GM23338 (cell line): ENCODE measurements at regions not wholly inside any gene's neighbourhood (a gene's known extent, or its start where the extent isn't known, plus 50 kb on each side); places are given as distances from the start of the nearest gene placed in this dataset.

Source experiments
- ATAC-seq: fragments of 200-7000 bp; cut with Tn5 transposase; 3 replicates; pipeline ENCODE4 v1.9.1; 2020
- DNase-seq: peaks from one replicate; pipeline ENCODE4 v3.0.0-alpha.2; 2015; ENCODE audit warnings: low spot score
- H2AFZ ChIP-seq: fragments of 200-600 bp; sonication (generic); 2 replicates; pipeline ENCODE4 v1.8.0; 2016; ENCODE audit warnings: antibody characterized with exemption, mild to moderate bottlenecking, moderate library complexity
- H3F3A ChIP-seq: fragments of 200-600 bp; sonication (generic); replicated peaks from 2 replicates; pipeline ENCODE4 v1.8.0; 2017; ENCODE audit warnings: antibody characterized with exemption, mixed run types, low read depth
- H3K27ac ChIP-seq: fragments of 200-600 bp; sonication (generic); 2 replicates; pipeline ENCODE4 v1.6.1; 2016; ENCODE audit warnings: low read depth
- H3K27me3 ChIP-seq: fragments of 200-600 bp; sonication (generic); 2 replicates; pipeline ENCODE4 v1.8.0; 2016; ENCODE audit warnings: mild to moderate bottlenecking, mixed run types, moderate library complexity; ENCODE audit not compliant: insufficient read depth
- H3K36me3 ChIP-seq: fragments of 200-600 bp; sonication (generic); 2 replicates; pipeline ENCODE4 v1.8.0; 2016; ENCODE audit warnings: mild to moderate bottlenecking; ENCODE audit not compliant: insufficient read depth
- H3K4me1 ChIP-seq: fragments of 200-600 bp; sonication (generic); 2 replicates; pipeline ENCODE4 v1.8.0; 2016; ENCODE audit warnings: mild to moderate bottlenecking, moderate library complexity; ENCODE audit not compliant: insufficient read depth
- H3K4me2 ChIP-seq: fragments of 200-600 bp; sonication (generic); 2 replicates; pipeline ENCODE4 v1.7.1; 2017; ENCODE audit warnings: mixed run types
- H3K4me3 ChIP-seq: fragments of 200-600 bp; sonication (generic); 2 replicates; pipeline ENCODE4 v1.6.1; 2016; ENCODE audit warnings: mixed run types
- H3K79me2 ChIP-seq: fragments of 200-600 bp; sonication (generic); replicated peaks from 2 replicates; pipeline ENCODE4 v1.8.0; 2017; ENCODE audit warnings: mild to moderate bottlenecking; ENCODE audit not compliant: insufficient read depth
- H3K9me2 ChIP-seq: fragments of 200-600 bp; sonication (generic); 2 replicates; pipeline ENCODE4 v1.8.0; 2017; ENCODE audit not compliant: insufficient read depth
- H4K20me1 ChIP-seq: fragments of 200-600 bp; sonication (generic); replicated peaks from 2 replicates; pipeline ENCODE4 v1.8.0; 2017; ENCODE audit warnings: mild to moderate bottlenecking; ENCODE audit not compliant: insufficient read depth
- H3K27ac Mint-ChIP-seq: 2 replicates; pipeline ENCODE4 v1.8.0; 2020; ENCODE audit warnings: inconsistent platforms, mild to moderate bottlenecking, moderate library complexity, mixed read lengths
- H3K27me3 Mint-ChIP-seq: 3 replicates; pipeline ENCODE4 v1.8.0; 2022; ENCODE audit warnings: low read depth, mild to moderate bottlenecking, moderate library complexity, mixed read lengths, inconsistent platforms; ENCODE audit not compliant: insufficient read depth, poor library complexity
- H3K36me3 Mint-ChIP-seq: 3 replicates; pipeline ENCODE4 v1.8.0; 2021; ENCODE audit warnings: low read depth, mild to moderate bottlenecking, inconsistent platforms, moderate library complexity, mixed read lengths
- H3K4me1 Mint-ChIP-seq: 3 replicates; pipeline ENCODE4 v1.8.0; 2020; ENCODE audit warnings: mild to moderate bottlenecking, inconsistent platforms, mixed read lengths
- H3K4me3 Mint-ChIP-seq: 3 replicates; pipeline ENCODE4 v1.8.0; 2021; ENCODE audit warnings: moderate library complexity, mild to moderate bottlenecking, inconsistent platforms, mixed read lengths
- H3K9me3 Mint-ChIP-seq: 3 replicates; pipeline ENCODE4 v1.8.0; 2020; ENCODE audit warnings: moderate library complexity, mild to moderate bottlenecking, inconsistent platforms, mixed read lengths
- ETS1 ChIP-seq: IDR thresholded peaks from 2 replicates; pipeline ENCODE4 v1.6.1; 2016; ENCODE audit warnings: antibody characterized with exemption
- EZH2 ChIP-seq: fragments of 200-600 bp; sonication (generic); IDR thresholded peaks from one replicate; pipeline ENCODE4 v1.8.0; 2017; ENCODE audit warnings: antibody characterized with exemption, mild to moderate bottlenecking, low read depth; ENCODE audit not compliant: unreplicated experiment
- JUNB ChIP-seq: IDR thresholded peaks from one replicate; pipeline ENCODE4 v1.6.1; 2016; ENCODE audit warnings: antibody characterized with exemption; ENCODE audit not compliant: unreplicated experiment
- POLR2AphosphoS5 ChIP-seq: IDR thresholded peaks from 2 replicates; pipeline ENCODE4 v1.6.1; 2016; ENCODE audit warnings: antibody characterized with exemption, low read depth
- STAT1 ChIP-seq: IDR thresholded peaks from one replicate; pipeline ENCODE4 v1.6.1; 2016; ENCODE audit warnings: antibody characterized with exemption; ENCODE audit not compliant: unreplicated experiment
- ZNF331 ChIP-seq: fragments of 250-450 bp; sonication (Bioruptor Pico); IDR thresholded peaks from 2 replicates; pipeline ENCODE4 v1.5.0; 2020; ENCODE audit warnings: low read depth, mild to moderate bottlenecking, moderate library complexity
- TF ChIP-seq, protein P1 (sequence below), 2 experiments: fragments of 200-600 bp in 1 of 2; sonication (generic) in 1 of 2; conservative IDR thresholded peaks; 2 replicates each; pipeline versions ENCODE4 v1.5.1 to v1.6.1; 2016 to 2017; ENCODE audit warnings: antibody characterized with exemption in 2 of 2, low read depth in 2 of 2, mild to moderate bottlenecking in 2 of 2, moderate library complexity in 1 of 2
- TF ChIP-seq, protein P2 (sequence below): IDR thresholded peaks from one replicate; pipeline ENCODE4 v1.6.1; 2018; ENCODE audit warnings: antibody characterized with exemption; ENCODE audit not compliant: unreplicated experiment

- Mint-ChIP-seq H3K36me3 (no peaks in the 10 kb centered on the region), H3K4me3 (no peak overlapping the region), H3K9me3 (no peaks in the 10 kb centered on the region), H3K4me1 (peaks cover 23% of the 10 kb centered on the region; the same call in 2 of the 3 replicates), H3K27me3 (peaks cover 1% of the 10 kb centered on the region), H3K27ac (peak overlapping the region; percentile 33; the same call in 1 of the 2 replicates)
- H3K4me2 ChIP-seq: no peak overlapping the region
- no peaks in the 10 kb centered on the region for H3K27me3 ChIP-seq
- H3K4me1 ChIP-seq: peaks cover 12% of the 10 kb centered on the region
- TF ChIP-seq STAT1: no peak
- TF ChIP-seq ZNF331 (CRISPR knock-in tag): no peak
- TF ChIP-seq JUNB: no peak
- TF ChIP-seq, protein P1, sequence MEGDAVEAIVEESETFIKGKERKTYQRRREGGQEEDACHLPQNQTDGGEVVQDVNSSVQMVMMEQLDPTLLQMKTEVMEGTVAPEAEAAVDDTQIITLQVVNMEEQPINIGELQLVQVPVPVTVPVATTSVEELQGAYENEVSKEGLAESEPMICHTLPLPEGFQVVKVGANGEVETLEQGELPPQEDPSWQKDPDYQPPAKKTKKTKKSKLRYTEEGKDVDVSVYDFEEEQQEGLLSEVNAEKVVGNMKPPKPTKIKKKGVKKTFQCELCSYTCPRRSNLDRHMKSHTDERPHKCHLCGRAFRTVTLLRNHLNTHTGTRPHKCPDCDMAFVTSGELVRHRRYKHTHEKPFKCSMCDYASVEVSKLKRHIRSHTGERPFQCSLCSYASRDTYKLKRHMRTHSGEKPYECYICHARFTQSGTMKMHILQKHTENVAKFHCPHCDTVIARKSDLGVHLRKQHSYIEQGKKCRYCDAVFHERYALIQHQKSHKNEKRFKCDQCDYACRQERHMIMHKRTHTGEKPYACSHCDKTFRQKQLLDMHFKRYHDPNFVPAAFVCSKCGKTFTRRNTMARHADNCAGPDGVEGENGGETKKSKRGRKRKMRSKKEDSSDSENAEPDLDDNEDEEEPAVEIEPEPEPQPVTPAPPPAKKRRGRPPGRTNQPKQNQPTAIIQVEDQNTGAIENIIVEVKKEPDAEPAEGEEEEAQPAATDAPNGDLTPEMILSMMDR (conservative IDR thresholded peaks at IDR 0.05; ENCODE audit: low read depth in 2 of 2): no peak
- TF ChIP-seq EZH2: no peak
- TF ChIP-seq, protein P2, sequence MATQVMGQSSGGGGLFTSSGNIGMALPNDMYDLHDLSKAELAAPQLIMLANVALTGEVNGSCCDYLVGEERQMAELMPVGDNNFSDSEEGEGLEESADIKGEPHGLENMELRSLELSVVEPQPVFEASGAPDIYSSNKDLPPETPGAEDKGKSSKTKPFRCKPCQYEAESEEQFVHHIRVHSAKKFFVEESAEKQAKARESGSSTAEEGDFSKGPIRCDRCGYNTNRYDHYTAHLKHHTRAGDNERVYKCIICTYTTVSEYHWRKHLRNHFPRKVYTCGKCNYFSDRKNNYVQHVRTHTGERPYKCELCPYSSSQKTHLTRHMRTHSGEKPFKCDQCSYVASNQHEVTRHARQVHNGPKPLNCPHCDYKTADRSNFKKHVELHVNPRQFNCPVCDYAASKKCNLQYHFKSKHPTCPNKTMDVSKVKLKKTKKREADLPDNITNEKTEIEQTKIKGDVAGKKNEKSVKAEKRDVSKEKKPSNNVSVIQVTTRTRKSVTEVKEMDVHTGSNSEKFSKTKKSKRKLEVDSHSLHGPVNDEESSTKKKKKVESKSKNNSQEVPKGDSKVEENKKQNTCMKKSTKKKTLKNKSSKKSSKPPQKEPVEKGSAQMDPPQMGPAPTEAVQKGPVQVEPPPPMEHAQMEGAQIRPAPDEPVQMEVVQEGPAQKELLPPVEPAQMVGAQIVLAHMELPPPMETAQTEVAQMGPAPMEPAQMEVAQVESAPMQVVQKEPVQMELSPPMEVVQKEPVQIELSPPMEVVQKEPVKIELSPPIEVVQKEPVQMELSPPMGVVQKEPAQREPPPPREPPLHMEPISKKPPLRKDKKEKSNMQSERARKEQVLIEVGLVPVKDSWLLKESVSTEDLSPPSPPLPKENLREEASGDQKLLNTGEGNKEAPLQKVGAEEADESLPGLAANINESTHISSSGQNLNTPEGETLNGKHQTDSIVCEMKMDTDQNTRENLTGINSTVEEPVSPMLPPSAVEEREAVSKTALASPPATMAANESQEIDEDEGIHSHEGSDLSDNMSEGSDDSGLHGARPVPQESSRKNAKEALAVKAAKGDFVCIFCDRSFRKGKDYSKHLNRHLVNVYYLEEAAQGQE: no peak
- no peak for TF ChIP-seq ETS1
- H3K9me2 ChIP-seq: peaks cover 8% of the 10 kb centered on the region; the same call in 1 of the 2 replicates
- no peaks in the 10 kb centered on the region for H3K79me2 ChIP-seq
- no peaks in the 10 kb centered on the region for H4K20me1 ChIP-seq
- H3F3A ChIP-seq: no peaks in the 10 kb centered on the region
- peak overlapping the region; percentile 50; the same call in 1 of the 2 replicates for H2AFZ ChIP-seq
- ATAC-seq (peak; percentile 34; the same call in 1 of the 3 replicates), DNase-seq (no peak)
- H3K27ac ChIP-seq: no peak overlapping the region
- H3K36me3 ChIP-seq: no peaks in the 10 kb centered on the region
- no peak overlapping the region for H3K4me3 ChIP-seq
Observed at GRCh38 chr18:44625386-44625785, 55.3 kb upstream of the SETBP1 start.

DNA sequence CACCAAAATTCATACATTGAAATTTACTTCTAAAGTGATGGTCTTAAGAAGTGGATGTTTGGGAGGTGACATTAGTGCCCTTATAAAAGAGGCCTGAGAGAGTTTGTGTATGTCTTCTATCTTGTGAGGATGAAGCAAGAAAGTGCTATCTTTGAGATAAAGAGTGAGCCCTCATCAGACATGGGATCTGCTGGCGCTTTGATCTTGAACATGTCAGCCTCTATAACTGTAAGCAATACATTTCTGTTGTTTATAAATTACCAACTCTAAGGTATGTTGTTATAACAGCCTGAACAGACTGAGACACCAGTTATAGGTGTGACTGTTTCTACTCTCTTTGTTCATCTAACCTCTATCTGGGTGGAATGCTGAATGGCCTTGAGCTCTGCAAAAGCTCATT lies 54.5 kb upstream of the SETBP1 start:
- H3K4me2 ChIP-seq: no peak overlapping the region
- no peak overlapping the region for H3K27ac ChIP-seq
- H3K27me3 Mint-ChIP-seq: no peaks in the 10 kb centered on the region
- H3K9me2 ChIP-seq: peaks cover 8% of the 10 kb centered on the region; the same call in 1 of the 2 replicates
- no peaks in the 10 kb centered on the region for H3K9me3 Mint-ChIP-seq
- no peaks in the 10 kb centered on the region for H3K36me3 ChIP-seq
- no peak overlapping the region for H3K27ac Mint-ChIP-seq
- DNase-seq (no peak), ATAC-seq (no peak)
- no peak overlapping the region for H3K4me3 Mint-ChIP-seq
- peaks cover 23% of the 10 kb centered on the region; the same call in 2 of the 3 replicates for H3K4me1 Mint-ChIP-seq
- no peaks in the 10 kb centered on the region for H3K36me3 Mint-ChIP-seq
- no peaks in the 10 kb centered on the region for H3K79me2 ChIP-seq
- H3K27me3 ChIP-seq: no peaks in the 10 kb centered on the region
- H4K20me1 ChIP-seq: no peaks in the 10 kb centered on the region
- H3F3A ChIP-seq: no peaks in the 10 kb centered on the region
- no peak for TF ChIP-seq POLR2AphosphoS5
- TF ChIP-seq, protein P2: no peak
- no peak overlapping the region for H3K4me3 ChIP-seq
- no peak overlapping the region for H2AFZ ChIP-seq
- peaks cover 12% of the 10 kb centered on the region for H3K4me1 ChIP-seq
